DMS114 treated with DMSO at 0.1 percent for 48 hours (cell line): ENCODE measurements at regions not wholly inside any gene's neighbourhood (a gene's known extent, or its start where the extent isn't known, plus 50 kb on each side); places are given as distances from the start of the nearest gene placed in this dataset.

Source experiments
- DNase-seq: peaks from one replicate; lab custom pipeline; 2025; ENCODE audit not compliant: unreplicated experiment; lab: John Stamatoyannopoulos, UW

DNA sequence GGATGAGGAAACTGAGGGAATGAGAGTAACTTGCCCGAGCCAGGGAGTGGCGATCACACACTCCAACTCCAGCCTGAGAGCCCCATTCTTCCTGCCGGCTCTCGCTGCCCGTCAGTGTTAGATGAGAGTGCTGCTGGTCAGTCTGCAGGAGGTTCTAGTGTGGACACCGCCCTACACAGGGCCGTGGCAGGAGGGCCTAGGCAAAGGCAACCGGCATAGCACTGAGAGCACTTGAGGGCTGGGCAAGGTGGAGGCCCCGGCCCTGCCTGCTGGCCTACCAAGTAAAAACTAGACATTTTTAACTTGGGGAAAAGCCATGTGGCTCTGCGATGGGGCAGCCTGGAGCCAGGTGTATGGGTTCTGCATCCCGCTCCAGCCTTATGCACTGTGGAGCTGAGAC, 354.8 kb downstream of the SEC14L1 start:
- no peak for DNase-seq

- no peak for DNase-seq
Measured at GRCh38 chr17:77496401-77496801, 355.6 kb downstream of the SEC14L1 start.

GRCh38 chr17:77496831-77497577, 356.2 kb downstream of the SEC14L1 start:
- DNase-seq = no peak

- no peak for DNase-seq
Measured at GRCh38 chr17:77497578-77497934, 356.8 kb downstream of the SEC14L1 start.

DNA sequence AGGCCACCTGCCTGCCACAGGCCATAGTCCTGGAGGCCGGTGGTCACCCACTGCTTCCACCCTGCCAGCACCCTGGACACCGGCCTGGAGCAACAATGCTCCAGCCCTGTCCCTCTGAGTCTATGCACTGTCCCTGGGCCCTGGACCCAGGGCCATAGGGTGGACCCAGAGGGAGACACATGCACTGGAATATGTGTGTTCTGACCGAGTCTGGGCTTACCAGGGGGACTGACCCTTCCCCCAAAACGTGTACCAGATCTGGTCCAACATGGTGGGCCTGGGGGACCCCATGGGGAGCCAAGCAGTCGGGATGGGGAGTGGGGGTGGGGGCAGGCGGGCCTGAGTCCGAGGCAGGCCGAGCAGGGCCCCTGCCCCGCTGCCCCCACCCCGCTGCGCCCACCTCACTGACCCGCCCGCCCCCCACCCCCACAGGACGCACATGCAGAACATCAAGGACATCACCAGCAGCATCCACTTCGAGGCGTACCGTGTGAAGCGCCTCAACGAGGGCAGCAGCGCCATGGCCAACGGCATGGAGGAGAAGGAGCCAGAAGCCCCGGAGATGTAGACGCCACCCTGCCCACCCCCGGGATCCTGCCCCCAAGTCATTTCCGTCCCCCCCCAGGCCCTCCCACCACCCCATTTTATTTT, 357.4 kb downstream of the SEC14L1 start:
- no peak for DNase-seq

GRCh38 chr17:77498791-77499698, 358.3 kb downstream of the SEC14L1 start:
- no peak for DNase-seq

DNA sequence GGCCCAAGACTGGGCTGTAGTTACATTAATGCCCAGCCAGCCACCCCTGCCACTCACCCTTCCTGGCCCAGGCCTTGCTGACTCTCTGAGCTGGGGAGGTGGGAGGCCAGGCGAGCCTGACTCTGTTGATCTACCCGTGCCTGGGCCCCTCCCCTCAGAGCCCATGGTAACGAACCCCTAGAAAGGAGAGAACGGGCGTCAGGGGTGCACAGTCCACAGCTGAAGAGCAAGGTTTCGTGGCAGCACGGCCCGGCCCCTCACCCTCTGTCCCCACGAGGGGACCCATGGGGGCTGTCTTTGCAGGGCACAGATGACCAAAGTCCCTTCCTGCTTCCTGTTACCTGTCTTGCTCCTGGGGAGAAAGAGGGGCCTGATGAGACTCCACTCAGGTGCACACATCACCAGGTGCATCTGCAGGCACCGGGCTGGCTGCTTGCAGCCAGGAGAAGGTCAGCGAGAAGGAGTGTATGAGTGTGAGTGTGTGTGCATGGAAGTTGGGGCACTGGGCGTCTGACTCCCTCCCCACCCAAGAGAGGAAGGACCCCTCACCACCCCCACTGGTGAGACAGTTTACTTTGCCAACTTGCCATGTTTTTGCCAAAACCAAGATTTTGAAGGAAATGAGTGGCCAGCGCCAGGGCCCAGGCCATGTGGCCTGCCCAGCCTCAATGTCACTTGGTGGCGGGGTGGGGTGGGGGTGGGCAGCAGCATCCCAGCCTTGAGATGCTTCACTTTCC, 359.1 kb downstream of the SEC14L1 start:
- no peak for DNase-seq

DNA sequence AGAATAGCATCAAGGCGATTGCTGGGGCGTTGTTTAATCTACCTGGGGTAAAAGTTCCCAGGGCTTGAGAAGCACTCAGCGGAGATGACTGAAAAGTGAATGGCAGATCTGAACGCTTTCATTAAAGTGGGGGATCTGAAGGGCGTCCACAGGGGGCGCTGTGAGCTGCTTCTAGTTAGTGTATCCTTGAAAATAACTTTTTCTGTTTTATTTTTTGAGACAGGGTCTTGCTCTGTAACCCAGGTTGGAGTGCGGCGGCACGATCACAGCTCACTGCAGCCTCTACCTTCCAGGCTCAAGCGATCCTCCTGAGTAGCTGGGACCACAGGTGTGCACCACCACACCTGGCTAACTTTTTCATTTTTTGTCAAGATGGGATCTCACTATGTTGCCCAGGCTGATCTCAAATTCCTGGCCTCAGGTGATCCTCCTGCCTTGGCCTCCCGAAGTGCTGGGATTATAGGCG, 360.4 kb downstream of the SEC14L1 start:
- DNase-seq = no peak

- no peak for DNase-seq
Measured at GRCh38 chr17:77501751-77502625, 361.2 kb downstream of the SEC14L1 start.

DNA sequence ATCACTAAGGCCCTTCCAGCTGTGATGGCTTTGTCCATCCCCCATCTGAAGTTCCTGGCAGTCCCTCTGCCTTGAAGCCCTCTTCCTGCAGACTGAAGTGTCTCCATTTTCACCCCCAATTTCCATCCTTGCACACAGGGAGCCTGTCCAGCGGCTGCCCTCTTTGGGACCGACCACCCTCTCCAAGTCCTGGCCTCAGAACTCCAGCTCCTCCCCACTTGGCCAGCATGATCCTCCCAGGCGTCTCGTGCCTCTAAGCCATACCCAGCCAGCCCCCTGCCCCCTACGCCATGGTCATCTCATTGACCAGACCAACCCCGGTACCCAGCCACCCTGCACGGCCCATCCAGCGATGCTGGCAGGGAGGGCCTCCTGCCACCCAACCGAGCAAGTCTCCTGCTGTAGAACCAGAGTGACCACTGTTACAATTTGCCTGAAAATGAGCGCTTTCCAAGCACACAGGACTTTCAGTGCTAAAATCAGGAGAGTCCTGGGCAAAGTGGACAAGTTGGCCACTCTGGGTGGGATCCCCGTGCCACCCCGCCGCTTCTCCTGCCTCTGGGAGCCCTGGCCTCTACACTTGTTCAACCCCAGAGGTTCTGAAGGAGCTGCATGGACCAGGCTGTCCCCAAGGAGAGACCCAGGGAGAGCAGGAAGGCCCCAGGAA, 362.0 kb downstream of the SEC14L1 start:
- DNase-seq = no peak

- no peak for DNase-seq
Measured at GRCh38 chr17:77503293-77503655, 362.5 kb downstream of the SEC14L1 start.

DNA sequence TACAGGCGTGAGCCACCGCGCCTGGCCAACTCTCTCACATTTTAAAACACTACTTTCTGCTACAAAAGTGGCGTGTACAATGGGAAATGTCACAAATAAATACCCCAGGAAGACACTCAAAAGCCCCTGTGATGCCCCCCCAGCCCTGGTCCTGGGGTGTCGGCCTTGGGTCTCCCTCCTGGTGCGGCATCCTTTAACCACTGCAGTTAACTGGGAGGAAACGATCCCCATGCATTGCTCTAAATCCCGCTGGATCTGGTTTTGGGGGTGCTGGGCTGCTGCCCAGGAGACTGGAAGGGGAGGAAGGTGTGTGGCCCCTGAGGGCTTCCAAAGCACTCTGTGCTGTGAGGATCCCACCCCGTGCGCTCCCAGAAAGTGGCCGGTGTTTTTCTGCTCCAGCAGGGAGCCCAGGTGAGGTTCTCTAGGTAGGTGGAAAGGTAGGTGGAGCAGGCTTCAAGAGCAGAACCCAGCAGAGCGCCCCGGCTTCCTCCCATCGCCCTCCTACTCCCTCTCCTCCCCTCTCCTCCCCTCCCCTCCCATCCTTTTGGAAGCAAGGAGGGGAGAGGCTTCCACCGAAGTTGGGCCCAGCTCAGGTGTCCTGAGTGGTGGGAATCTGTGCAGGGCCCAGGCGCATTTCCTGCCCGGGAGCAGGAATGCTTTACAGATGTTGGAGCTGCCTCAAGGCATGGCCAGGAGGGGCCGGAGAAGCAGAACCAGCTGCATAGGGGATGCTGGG, 363.3 kb downstream of the SEC14L1 start:
- no peak for DNase-seq

DNA sequence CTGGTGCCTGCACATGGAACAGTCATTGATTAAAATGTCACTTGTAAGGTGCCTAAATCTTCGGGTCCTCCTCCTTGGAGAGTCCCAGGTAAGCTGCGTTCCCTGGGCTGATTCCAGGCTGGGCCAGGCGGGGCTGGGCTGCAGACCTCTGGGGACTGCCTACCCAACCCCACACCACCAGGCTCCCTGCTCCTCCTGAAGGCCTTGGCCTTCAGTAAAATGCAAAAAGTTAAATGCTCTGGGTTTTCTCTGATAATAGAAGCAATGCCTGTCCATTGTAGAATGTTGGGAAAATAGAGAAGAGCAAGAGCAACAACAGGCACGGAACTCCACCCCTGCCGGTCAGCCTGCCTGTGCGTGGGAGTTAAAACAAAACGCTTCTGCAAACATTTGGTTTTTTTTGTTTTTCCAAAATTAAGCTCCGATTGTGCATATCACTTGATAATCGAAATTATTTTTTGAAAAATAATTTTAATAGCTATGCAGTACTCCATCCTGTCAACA, 363.9 kb downstream of the SEC14L1 start:
- no peak for DNase-seq

- no peak for DNase-seq
Measured at GRCh38 chr17:77505181-77505639, 364.4 kb downstream of the SEC14L1 start.

- no peak for DNase-seq
Measured at GRCh38 chr17:77506371-77506991, 365.7 kb downstream of the SEC14L1 start.

GRCh38 chr17:77507111-77507885, 366.5 kb downstream of the SEC14L1 start:
- DNase-seq = no peak

GRCh38 chr17:77508047-77508715, 367.4 kb downstream of the SEC14L1 start:
- DNase-seq = no peak
